A549 (cell line): ENCODE measurements at regions not wholly inside any gene's neighbourhood (a gene's known extent, or its start where the extent isn't known, plus 50 kb on each side); places are given as distances from the start of the nearest gene placed in this dataset.

Source experiments
- HDAC2 ChIP-seq: fragments of 200-600 bp; sonication (generic); IDR thresholded peaks from 2 replicates; pipeline ENCODE4 v1.6.1; 2016
- MAFK ChIP-seq: fragments of 450-650 bp; IDR thresholded peaks from 2 replicates; pipeline ENCODE4 v1.6.1; 2014; ENCODE audit not compliant: partially characterized antibody
- NFE2L2 ChIP-seq: fragments of 150-350 bp; conservative IDR thresholded peaks from 2 replicates; pipeline ENCODE4 v1.6.1; 2014; ENCODE audit warnings: low read length
- POLR2A ChIP-seq: IDR thresholded peaks from 2 replicates; pipeline ENCODE4 v1.6.1; 2012; ENCODE audit warnings: mild to moderate bottlenecking, low read length
- POLR2AphosphoS2 ChIP-seq: conservative IDR thresholded peaks from 2 replicates; pipeline ENCODE4 v1.6.1; 2012; ENCODE audit warnings: low read length, improper control_type of control experiment, inconsistent platforms
- RCOR1 ChIP-seq: fragments of 150-350 bp; IDR thresholded peaks from 2 replicates; pipeline ENCODE4 v1.6.1; 2014; ENCODE audit warnings: antibody characterized with exemption, low read length, low read depth
- TP53 ChIP-seq: fragments of 250-450 bp; sonication (Bioruptor Pico); IDR thresholded peaks from 2 replicates; pipeline ENCODE4 v1.5.0; 2021; ENCODE audit warnings: mild to moderate bottlenecking, moderate library complexity
- ZSCAN20 ChIP-seq: fragments of 250-450 bp; sonication (Bioruptor Pico); IDR thresholded peaks from 2 replicates; pipeline ENCODE4 v1.8.0; 2022; ENCODE audit warnings: mild to moderate bottlenecking, moderate library complexity
- TF ChIP-seq, protein P1 (sequence below): fragments of >200 bp; sonication (Bioruptor Twin); formaldehyde crosslinking; IDR thresholded peaks from 3 replicates; pipeline ENCODE4 v1.5.1; 2016
- TF ChIP-seq, protein P2 (sequence below): fragments of >200 bp; sonication (Bioruptor Twin); formaldehyde crosslinking; IDR thresholded peaks from 3 replicates; pipeline ENCODE4 v1.6.1; 2016
- TF ChIP-seq, protein P3 (sequence below): fragments of 200-600 bp; sonication (generic); IDR thresholded peaks from 2 replicates; pipeline ENCODE4 v1.6.1; 2016; ENCODE audit warnings: antibody characterized with exemption, mild to moderate bottlenecking, moderate library complexity
- TF ChIP-seq, protein P4 (sequence below): IDR thresholded peaks from 2 replicates; pipeline ENCODE4 v1.6.1; 2012; ENCODE audit warnings: low read depth, borderline replicate concordance
- TF ChIP-seq, protein P5 (sequence below): fragments of 450-650 bp; IDR thresholded peaks from 2 replicates; pipeline ENCODE4 v1.6.1; 2014; ENCODE audit warnings: antibody characterized with exemption

GRCh38 chr5:30001826-30002225, 1191.7 kb upstream of the CDH6 start:
- no peak for TF ChIP-seq POLR2A
- no peak for TF ChIP-seq RCOR1
- TF ChIP-seq, protein P1, sequence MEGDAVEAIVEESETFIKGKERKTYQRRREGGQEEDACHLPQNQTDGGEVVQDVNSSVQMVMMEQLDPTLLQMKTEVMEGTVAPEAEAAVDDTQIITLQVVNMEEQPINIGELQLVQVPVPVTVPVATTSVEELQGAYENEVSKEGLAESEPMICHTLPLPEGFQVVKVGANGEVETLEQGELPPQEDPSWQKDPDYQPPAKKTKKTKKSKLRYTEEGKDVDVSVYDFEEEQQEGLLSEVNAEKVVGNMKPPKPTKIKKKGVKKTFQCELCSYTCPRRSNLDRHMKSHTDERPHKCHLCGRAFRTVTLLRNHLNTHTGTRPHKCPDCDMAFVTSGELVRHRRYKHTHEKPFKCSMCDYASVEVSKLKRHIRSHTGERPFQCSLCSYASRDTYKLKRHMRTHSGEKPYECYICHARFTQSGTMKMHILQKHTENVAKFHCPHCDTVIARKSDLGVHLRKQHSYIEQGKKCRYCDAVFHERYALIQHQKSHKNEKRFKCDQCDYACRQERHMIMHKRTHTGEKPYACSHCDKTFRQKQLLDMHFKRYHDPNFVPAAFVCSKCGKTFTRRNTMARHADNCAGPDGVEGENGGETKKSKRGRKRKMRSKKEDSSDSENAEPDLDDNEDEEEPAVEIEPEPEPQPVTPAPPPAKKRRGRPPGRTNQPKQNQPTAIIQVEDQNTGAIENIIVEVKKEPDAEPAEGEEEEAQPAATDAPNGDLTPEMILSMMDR, result no peak
- no peak for TF ChIP-seq POLR2AphosphoS2
- TF ChIP-seq, protein P2, sequence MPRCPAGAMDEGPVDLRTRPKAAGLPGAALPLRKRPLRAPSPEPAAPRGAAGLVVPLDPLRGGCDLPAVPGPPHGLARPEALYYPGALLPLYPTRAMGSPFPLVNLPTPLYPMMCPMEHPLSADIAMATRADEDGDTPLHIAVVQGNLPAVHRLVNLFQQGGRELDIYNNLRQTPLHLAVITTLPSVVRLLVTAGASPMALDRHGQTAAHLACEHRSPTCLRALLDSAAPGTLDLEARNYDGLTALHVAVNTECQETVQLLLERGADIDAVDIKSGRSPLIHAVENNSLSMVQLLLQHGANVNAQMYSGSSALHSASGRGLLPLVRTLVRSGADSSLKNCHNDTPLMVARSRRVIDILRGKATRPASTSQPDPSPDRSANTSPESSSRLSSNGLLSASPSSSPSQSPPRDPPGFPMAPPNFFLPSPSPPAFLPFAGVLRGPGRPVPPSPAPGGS, result no peak
- TF ChIP-seq HDAC2, result no peak
- no peak for TF ChIP-seq TP53 (CRISPR knock-in tag)
- TF ChIP-seq, protein P3, sequence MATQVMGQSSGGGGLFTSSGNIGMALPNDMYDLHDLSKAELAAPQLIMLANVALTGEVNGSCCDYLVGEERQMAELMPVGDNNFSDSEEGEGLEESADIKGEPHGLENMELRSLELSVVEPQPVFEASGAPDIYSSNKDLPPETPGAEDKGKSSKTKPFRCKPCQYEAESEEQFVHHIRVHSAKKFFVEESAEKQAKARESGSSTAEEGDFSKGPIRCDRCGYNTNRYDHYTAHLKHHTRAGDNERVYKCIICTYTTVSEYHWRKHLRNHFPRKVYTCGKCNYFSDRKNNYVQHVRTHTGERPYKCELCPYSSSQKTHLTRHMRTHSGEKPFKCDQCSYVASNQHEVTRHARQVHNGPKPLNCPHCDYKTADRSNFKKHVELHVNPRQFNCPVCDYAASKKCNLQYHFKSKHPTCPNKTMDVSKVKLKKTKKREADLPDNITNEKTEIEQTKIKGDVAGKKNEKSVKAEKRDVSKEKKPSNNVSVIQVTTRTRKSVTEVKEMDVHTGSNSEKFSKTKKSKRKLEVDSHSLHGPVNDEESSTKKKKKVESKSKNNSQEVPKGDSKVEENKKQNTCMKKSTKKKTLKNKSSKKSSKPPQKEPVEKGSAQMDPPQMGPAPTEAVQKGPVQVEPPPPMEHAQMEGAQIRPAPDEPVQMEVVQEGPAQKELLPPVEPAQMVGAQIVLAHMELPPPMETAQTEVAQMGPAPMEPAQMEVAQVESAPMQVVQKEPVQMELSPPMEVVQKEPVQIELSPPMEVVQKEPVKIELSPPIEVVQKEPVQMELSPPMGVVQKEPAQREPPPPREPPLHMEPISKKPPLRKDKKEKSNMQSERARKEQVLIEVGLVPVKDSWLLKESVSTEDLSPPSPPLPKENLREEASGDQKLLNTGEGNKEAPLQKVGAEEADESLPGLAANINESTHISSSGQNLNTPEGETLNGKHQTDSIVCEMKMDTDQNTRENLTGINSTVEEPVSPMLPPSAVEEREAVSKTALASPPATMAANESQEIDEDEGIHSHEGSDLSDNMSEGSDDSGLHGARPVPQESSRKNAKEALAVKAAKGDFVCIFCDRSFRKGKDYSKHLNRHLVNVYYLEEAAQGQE, result no peak
- TF ChIP-seq, protein P4, sequence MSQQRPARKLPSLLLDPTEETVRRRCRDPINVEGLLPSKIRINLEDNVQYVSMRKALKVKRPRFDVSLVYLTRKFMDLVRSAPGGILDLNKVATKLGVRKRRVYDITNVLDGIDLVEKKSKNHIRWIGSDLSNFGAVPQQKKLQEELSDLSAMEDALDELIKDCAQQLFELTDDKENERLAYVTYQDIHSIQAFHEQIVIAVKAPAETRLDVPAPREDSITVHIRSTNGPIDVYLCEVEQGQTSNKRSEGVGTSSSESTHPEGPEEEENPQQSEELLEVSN, result no peak
- no peak for TF ChIP-seq MAFK
- TF ChIP-seq ZSCAN20 (CRISPR knock-in tag), result no peak
- TF ChIP-seq, protein P5, sequence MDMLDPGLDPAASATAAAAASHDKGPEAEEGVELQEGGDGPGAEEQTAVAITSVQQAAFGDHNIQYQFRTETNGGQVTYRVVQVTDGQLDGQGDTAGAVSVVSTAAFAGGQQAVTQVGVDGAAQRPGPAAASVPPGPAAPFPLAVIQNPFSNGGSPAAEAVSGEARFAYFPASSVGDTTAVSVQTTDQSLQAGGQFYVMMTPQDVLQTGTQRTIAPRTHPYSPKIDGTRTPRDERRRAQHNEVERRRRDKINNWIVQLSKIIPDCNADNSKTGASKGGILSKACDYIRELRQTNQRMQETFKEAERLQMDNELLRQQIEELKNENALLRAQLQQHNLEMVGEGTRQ, result no peak
- TF ChIP-seq NFE2L2, result no peak
